Keratinocyte (primary cell): ENCODE measurements at regions not wholly inside any gene's neighbourhood (a gene's known extent, or its start where the extent isn't known, plus 50 kb on each side); places are given as distances from the start of the nearest gene placed in this dataset.

Experiments
- DNase-seq: peaks from one replicate; pipeline ENCODE4 v3.0.0-alpha.2; 2011; ENCODE audit warnings: low read depth, missing footprints, low spot score
- FAIRE-seq: peaks from 2 replicates; lab custom pipeline; 2011; peaks lifted over from hg19 to GRCh38; lab: Jason Lieb, UNC
- H2AFZ ChIP-seq: 2 replicates; pipeline ENCODE4 v1.6.0; 2012; ENCODE audit warnings: low read length, control low read depth, inconsistent platforms; ENCODE audit not compliant: control insufficient read depth
- H3K27ac ChIP-seq: 2 replicates; pipeline ENCODE4 v1.5.1; 2011; ENCODE audit warnings: low read length; ENCODE audit not compliant: control insufficient read depth, insufficient read depth
- H3K27me3 ChIP-seq: 3 replicates; pipeline ENCODE4 v1.6.0; 2011; ENCODE audit warnings: low read length; ENCODE audit not compliant: control insufficient read depth, insufficient read depth; ENCODE audit errors: extremely low read depth
- H3K36me3 ChIP-seq, 2 experiments: 2 replicates in 1 of 2; 3 replicates in 1 of 2; pipeline ENCODE4 v1.5.1; 2011; ENCODE audit warnings: low read length in 2 of 2, mild to moderate bottlenecking in 1 of 2; ENCODE audit not compliant: control insufficient read depth in 2 of 2, insufficient read depth in 2 of 2; ENCODE audit errors: extremely low read depth in 1 of 2
- H3K4me1 ChIP-seq: 3 replicates; pipeline ENCODE4 v1.5.1; 2011; ENCODE audit warnings: low read length; ENCODE audit not compliant: control insufficient read depth, insufficient read depth; ENCODE audit errors: extremely low read depth
- H3K4me2 ChIP-seq: 3 replicates; pipeline ENCODE4 v1.6.0; 2011; ENCODE audit warnings: low read depth, low read length; ENCODE audit not compliant: control insufficient read depth, insufficient read depth; ENCODE audit errors: extremely low read depth
- H3K4me3 ChIP-seq, 3 experiments: fragments of 200-600 bp in 1 of 3; sonication (generic) in 1 of 3; 2 replicates in 2 of 3; 3 replicates in 1 of 3; pipeline ENCODE4 v1.5.1; 2011 to 2016; ENCODE audit warnings: low read length in 3 of 3, mild to moderate bottlenecking in 3 of 3, control low read depth in 2 of 3, inconsistent platforms in 1 of 3, low read depth in 1 of 3, mixed read lengths in 1 of 3, mixed run types in 1 of 3, moderate library complexity in 1 of 3; ENCODE audit not compliant: control insufficient read depth in 2 of 3, insufficient read depth in 2 of 3; ENCODE audit errors: extremely low read depth in 1 of 3
- H3K79me2 ChIP-seq: 2 replicates; pipeline ENCODE4 v1.6.0; 2012; ENCODE audit warnings: low read length; ENCODE audit not compliant: control insufficient read depth, insufficient read depth
- H3K9ac ChIP-seq: 3 replicates; pipeline ENCODE4 v1.6.0; 2011; ENCODE audit warnings: low read length; ENCODE audit not compliant: control insufficient read depth, insufficient read depth; ENCODE audit errors: extremely low read depth
- H3K9me1 ChIP-seq: 3 replicates; pipeline ENCODE4 v1.6.0; 2011; ENCODE audit warnings: low read length; ENCODE audit not compliant: control insufficient read depth, insufficient read depth; ENCODE audit errors: extremely low read depth
- H3K9me3 ChIP-seq: 2 replicates; pipeline ENCODE4 v1.5.1; 2012; ENCODE audit warnings: low read depth, low read length; ENCODE audit not compliant: control insufficient read depth
- H4K20me1 ChIP-seq: 3 replicates; pipeline ENCODE4 v1.6.0; 2011; ENCODE audit warnings: low read length; ENCODE audit not compliant: control insufficient read depth, insufficient read depth; ENCODE audit errors: extremely low read depth
- CTCF ChIP-seq, 3 experiments: IDR thresholded peaks in 1 of 3; conservative IDR thresholded peaks in 1 of 3; optimal IDR thresholded peaks in 1 of 3; 2 replicates in 2 of 3; 3 replicates in 1 of 3; pipeline versions ENCODE3 to v1.5.1; 2011; ENCODE audit warnings: low read length in 3 of 3, mild to moderate bottlenecking in 3 of 3, moderate library complexity in 2 of 3, control low read depth in 1 of 3, inconsistent platforms in 1 of 3; ENCODE audit not compliant: insufficient read depth in 2 of 3; ENCODE audit errors: extremely low read depth in 1 of 3
- EZH2 ChIP-seq: IDR thresholded peaks from one replicate; pipeline ENCODE4 v1.6.1; 2012; ENCODE audit warnings: inconsistent platforms, mild to moderate bottlenecking, low read length, moderate library complexity
- dilution Hi-C: fragments of 300-500 bp; cut with MboI; formaldehyde crosslinking; loops from one replicate; pipeline ENCODE4 v1.7.0; 2020; ENCODE audit warnings: low sequenced_read_pairs; ENCODE audit not compliant: extremely low pct_ligation_motif_present

GRCh38 chr5:29845206-29845605 is 1348.3 kb upstream of the CDH6 start:
- Histone ChIP-seq H3K27me3 (no peaks in the 10 kb centered on the region), H3K4me2 (no peak overlapping the region), H3K9ac (no peak overlapping the region), H3K27ac (no peak overlapping the region), H3K9me3 (no peaks in the 10 kb centered on the region), H3K36me3 (no peaks in the 10 kb centered on the region), H3K4me3 (no peak overlapping the region), H3K79me2 (no peaks in the 10 kb centered on the region), H2AFZ (no peak overlapping the region), H3K4me1 (no peaks in the 10 kb centered on the region), H4K20me1 (no peaks in the 10 kb centered on the region), H3K9me1 (no peaks in the 10 kb centered on the region)
- dilution Hi-C loops: no loop called here
- FAIRE-seq (no peak), DNase-seq (no peak)
- TF ChIP-seq EZH2 (no peak), CTCF (optimal IDR thresholded peaks at IDR 0.05 in 1 of 3, IDR thresholded peaks at IDR 0.05 in 1 of 3, conservative IDR thresholded peaks at IDR 0.05 in 1 of 3; ENCODE audit: extremely low read depth in 1 of 3, insufficient read depth in 2 of 3, low read length in 3 of 3) (no peak)

- Histone ChIP-seq H4K20me1 (no peaks in the 10 kb centered on the region), H3K79me2 (no peaks in the 10 kb centered on the region), H3K27me3 (no peaks in the 10 kb centered on the region), H3K27ac (no peak overlapping the region), H2AFZ (no peak overlapping the region), H3K36me3 (no peaks in the 10 kb centered on the region), H3K4me2 (no peak overlapping the region), H3K9me1 (no peaks in the 10 kb centered on the region), H3K4me1 (no peaks in the 10 kb centered on the region), H3K9ac (no peak overlapping the region), H3K4me3 (no peak overlapping the region), H3K9me3 (no peaks in the 10 kb centered on the region)
- dilution Hi-C loops: no loop called here
- DNase-seq: no peak
- no peak for FAIRE-seq
- TF ChIP-seq EZH2: no peak
These were observed 1360.1 kb upstream of the CDH6 start for GRCh38 chr5:29833394-29833793.

- H3K4me1 ChIP-seq: no peaks in the 10 kb centered on the region
- DNase-seq (no peak), FAIRE-seq (no peak)
- no peaks in the 10 kb centered on the region for H3K36me3 ChIP-seq
- no peak overlapping the region for H3K27ac ChIP-seq
- H2AFZ ChIP-seq: no peak overlapping the region
- no peak overlapping the region for H3K9ac ChIP-seq
- H3K27me3 ChIP-seq: no peaks in the 10 kb centered on the region
- no peaks in the 10 kb centered on the region for H3K9me1 ChIP-seq
- H3K4me3 ChIP-seq: no peak overlapping the region
- H3K4me2 ChIP-seq: no peak overlapping the region
- no peaks in the 10 kb centered on the region for H3K79me2 ChIP-seq
- dilution Hi-C loops: no loop called here
- H4K20me1 ChIP-seq: no peaks in the 10 kb centered on the region
- no peak for TF ChIP-seq EZH2
- no peak for TF ChIP-seq CTCF (optimal IDR thresholded peaks at IDR 0.05 in 1 of 3, IDR thresholded peaks at IDR 0.05 in 1 of 3, conservative IDR thresholded peaks at IDR 0.05 in 1 of 3; ENCODE audit: extremely low read depth in 1 of 3, insufficient read depth in 2 of 3, low read length in 3 of 3)
- H3K9me3 ChIP-seq: no peaks in the 10 kb centered on the region
These were observed 1371.0 kb upstream of the CDH6 start for GRCh38 chr5:29822521-29822920.
